ENCODE measurements at regions not wholly inside any gene's neighbourhood (a gene's known extent, or its start where the extent isn't known, plus 50 kb on each side); places are given as distances from the start of the nearest gene placed in this dataset.

DNA sequence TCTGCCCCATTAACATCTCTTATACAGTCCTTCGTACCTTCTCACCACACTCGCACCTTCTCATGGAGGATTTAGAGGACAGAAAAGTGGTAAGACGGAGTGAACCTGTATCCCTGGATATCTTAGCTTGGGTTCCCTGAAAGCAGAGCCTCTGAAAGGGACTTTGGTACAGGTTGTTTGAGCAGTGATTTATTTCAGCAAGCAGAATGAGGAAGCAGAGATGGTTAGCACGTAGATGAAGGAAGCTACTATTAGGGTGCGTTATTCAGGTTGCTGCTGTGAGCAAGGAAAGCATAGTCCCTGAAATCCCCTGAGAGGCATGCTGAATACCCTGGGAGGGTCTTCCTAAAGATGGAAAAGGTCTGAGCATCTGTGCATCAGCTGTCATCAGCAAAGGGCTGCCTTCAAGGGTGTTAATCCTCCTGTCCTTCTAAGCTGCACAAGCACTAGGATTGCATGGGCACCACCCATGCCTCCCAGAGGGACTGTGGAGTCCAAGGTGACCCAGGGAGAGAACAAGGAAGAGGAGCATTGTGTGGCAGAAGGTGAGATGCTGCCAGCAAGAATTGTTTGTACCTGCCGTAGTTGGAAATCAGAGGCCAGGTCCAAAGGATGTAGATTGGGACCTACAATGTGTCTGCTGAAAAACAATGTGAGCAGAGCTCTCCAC, 273.7 kb downstream of the RASEF start:
- Histone ChIP-seq H3K36me3 (ENCODE audit: insufficient read depth, low read length) (no peaks in the 10 kb centered on the region), H3K4me2 (ENCODE audit: low read depth, low read length, poor library complexity, severe bottlenecking) (no peak overlapping the region), H3K9me3 (ENCODE audit: insufficient read depth, low read depth, low read length) (no peaks in the 10 kb centered on the region), H4K20me1 (ENCODE audit: insufficient read depth, low read length, poor library complexity, severe bottlenecking) (no peaks in the 10 kb centered on the region), H3K9me2 (replicated peaks; ENCODE audit: low read depth, low read length) (no peaks in the 10 kb centered on the region), H3K9ac (ENCODE audit: low read depth, low read length, poor library complexity, severe bottlenecking) (no peak overlapping the region), H3K4me3 (ENCODE audit: low read length, poor library complexity, severe bottlenecking) (no peak overlapping the region), H3K27me3 (ENCODE audit: insufficient read depth, low read length, poor library complexity, severe bottlenecking) (no peaks in the 10 kb centered on the region), H3F3A (ENCODE audit: low read depth) (peaks cover 5% of the 10 kb centered on the region; the same call in 1 of the 2 replicates), H2AFZ (ENCODE audit: low read length) (no peak overlapping the region; the same call in 1 of the 2 replicates), H3K4me1 (ENCODE audit: insufficient read depth, low read length, poor library complexity, severe bottlenecking) (peaks cover 31% of the 10 kb centered on the region), H3K79me2 (ENCODE audit: insufficient read depth, low read length) (no peaks in the 10 kb centered on the region)
- TF ChIP-seq, protein P1, sequence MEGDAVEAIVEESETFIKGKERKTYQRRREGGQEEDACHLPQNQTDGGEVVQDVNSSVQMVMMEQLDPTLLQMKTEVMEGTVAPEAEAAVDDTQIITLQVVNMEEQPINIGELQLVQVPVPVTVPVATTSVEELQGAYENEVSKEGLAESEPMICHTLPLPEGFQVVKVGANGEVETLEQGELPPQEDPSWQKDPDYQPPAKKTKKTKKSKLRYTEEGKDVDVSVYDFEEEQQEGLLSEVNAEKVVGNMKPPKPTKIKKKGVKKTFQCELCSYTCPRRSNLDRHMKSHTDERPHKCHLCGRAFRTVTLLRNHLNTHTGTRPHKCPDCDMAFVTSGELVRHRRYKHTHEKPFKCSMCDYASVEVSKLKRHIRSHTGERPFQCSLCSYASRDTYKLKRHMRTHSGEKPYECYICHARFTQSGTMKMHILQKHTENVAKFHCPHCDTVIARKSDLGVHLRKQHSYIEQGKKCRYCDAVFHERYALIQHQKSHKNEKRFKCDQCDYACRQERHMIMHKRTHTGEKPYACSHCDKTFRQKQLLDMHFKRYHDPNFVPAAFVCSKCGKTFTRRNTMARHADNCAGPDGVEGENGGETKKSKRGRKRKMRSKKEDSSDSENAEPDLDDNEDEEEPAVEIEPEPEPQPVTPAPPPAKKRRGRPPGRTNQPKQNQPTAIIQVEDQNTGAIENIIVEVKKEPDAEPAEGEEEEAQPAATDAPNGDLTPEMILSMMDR (conservative IDR thresholded peaks at IDR 0.05; ENCODE audit: low read length), result no peak
- no peak for TF ChIP-seq EZH2phosphoT487 (IDR thresholded peaks at IDR 0.05; ENCODE audit: borderline replicate concordance)

DNA sequence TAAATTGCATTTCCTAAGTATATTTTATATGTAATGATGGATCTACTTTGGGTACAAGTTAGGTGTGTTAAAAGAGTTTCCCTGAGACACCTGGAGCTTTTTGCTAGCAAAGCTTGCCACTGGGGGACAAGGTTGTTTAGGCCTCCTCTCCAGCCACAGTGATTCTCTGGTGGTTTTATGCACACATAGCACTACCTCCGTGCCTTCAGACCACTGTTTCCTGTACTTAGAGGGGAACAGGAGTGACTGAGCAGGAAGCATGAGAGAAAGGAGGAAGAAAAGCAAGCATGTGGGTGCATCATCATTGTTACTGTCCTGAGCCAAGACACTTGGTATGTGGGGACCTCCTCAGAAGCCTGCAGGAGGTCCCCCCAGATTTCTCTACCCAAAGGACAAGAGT, 272.1 kb downstream of the RASEF start:
- no peak for TF ChIP-seq EZH2phosphoT487 (IDR thresholded peaks at IDR 0.05; ENCODE audit: borderline replicate concordance)
- TF ChIP-seq, protein P1 (conservative IDR thresholded peaks at IDR 0.05; ENCODE audit: low read length), result 0 out of 2 replicates have a peak, but pooled peaks have one; percentile 16
- Histone ChIP-seq H3K9ac (ENCODE audit: low read depth, low read length, poor library complexity, severe bottlenecking) (peak overlapping the region; percentile 8), H3K27me3 (ENCODE audit: insufficient read depth, low read length, poor library complexity, severe bottlenecking) (no peaks in the 10 kb centered on the region), H4K20me1 (ENCODE audit: insufficient read depth, low read length, poor library complexity, severe bottlenecking) (no peaks in the 10 kb centered on the region), H3F3A (ENCODE audit: low read depth) (peaks cover 5% of the 10 kb centered on the region; the same call in 1 of the 2 replicates), H3K4me2 (ENCODE audit: low read depth, low read length, poor library complexity, severe bottlenecking) (peak overlapping the region; percentile 51), H3K36me3 (ENCODE audit: insufficient read depth, low read length) (no peaks in the 10 kb centered on the region), H3K4me3 (ENCODE audit: low read length, poor library complexity, severe bottlenecking) (peak overlapping the region; percentile 26), H3K79me2 (ENCODE audit: insufficient read depth, low read length) (no peaks in the 10 kb centered on the region), H3K9me3 (ENCODE audit: insufficient read depth, low read depth, low read length) (no peaks in the 10 kb centered on the region), H3K9me2 (replicated peaks; ENCODE audit: low read depth, low read length) (no peaks in the 10 kb centered on the region), H2AFZ (ENCODE audit: low read length) (peak overlapping the region; percentile 69), H3K4me1 (ENCODE audit: insufficient read depth, low read length, poor library complexity, severe bottlenecking) (peaks cover 34% of the 10 kb centered on the region)

DNA sequence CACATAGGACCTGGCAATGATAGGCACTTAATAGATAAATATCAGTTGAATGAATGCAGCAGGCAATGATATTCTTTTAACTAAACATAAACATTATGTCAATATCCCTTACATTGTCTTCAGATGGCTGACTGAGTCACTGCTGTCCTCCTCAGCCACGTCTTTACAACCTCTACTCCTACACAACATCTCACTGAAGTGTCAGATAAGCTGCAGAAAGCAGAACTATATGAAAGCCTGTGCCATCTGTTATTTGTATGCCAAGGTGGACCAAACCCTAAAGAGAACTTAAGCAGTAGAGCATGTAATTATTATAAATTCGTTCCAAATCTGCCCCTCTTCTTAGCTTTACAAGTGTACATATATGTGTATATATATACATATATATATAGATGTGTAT, 271.2 kb downstream of the RASEF start:
- peaks cover 34% of the 10 kb centered on the region for H3K4me1 ChIP-seq (ENCODE audit: insufficient read depth, low read length, poor library complexity, severe bottlenecking)
- no peaks in the 10 kb centered on the region for H3K9me3 ChIP-seq (ENCODE audit: insufficient read depth, low read depth, low read length)
- peak overlapping the region; percentile 51 for H3K4me2 ChIP-seq (ENCODE audit: low read depth, low read length, poor library complexity, severe bottlenecking)
- no peaks in the 10 kb centered on the region for H3K9me2 ChIP-seq (replicated peaks; ENCODE audit: low read depth, low read length)
- no peaks in the 10 kb centered on the region for H4K20me1 ChIP-seq (ENCODE audit: insufficient read depth, low read length, poor library complexity, severe bottlenecking)
- H3K79me2 ChIP-seq (ENCODE audit: insufficient read depth, low read length), result no peaks in the 10 kb centered on the region
- H3K27me3 ChIP-seq (ENCODE audit: insufficient read depth, low read length, poor library complexity, severe bottlenecking), result no peaks in the 10 kb centered on the region
- peaks cover 5% of the 10 kb centered on the region; the same call in 1 of the 2 replicates for H3F3A ChIP-seq (ENCODE audit: low read depth)
- no peak for TF ChIP-seq EZH2phosphoT487 (IDR thresholded peaks at IDR 0.05; ENCODE audit: borderline replicate concordance)
- TF ChIP-seq, protein P1 (conservative IDR thresholded peaks at IDR 0.05; ENCODE audit: low read length), result no peak
- H3K4me3 ChIP-seq (ENCODE audit: low read length, poor library complexity, severe bottlenecking), result peak overlapping the region; percentile 26
- no peak overlapping the region for H2AFZ ChIP-seq (ENCODE audit: low read length)
- peak overlapping the region; percentile 8 for H3K9ac ChIP-seq (ENCODE audit: low read depth, low read length, poor library complexity, severe bottlenecking)
- no peaks in the 10 kb centered on the region for H3K36me3 ChIP-seq (ENCODE audit: insufficient read depth, low read length)

All from Loucy (cell line).